ENCODE measurements at regions not wholly inside any gene's neighbourhood (a gene's known extent, or its start where the extent isn't known, plus 50 kb on each side); places are given as distances from the start of the nearest gene placed in this dataset.

DNA sequence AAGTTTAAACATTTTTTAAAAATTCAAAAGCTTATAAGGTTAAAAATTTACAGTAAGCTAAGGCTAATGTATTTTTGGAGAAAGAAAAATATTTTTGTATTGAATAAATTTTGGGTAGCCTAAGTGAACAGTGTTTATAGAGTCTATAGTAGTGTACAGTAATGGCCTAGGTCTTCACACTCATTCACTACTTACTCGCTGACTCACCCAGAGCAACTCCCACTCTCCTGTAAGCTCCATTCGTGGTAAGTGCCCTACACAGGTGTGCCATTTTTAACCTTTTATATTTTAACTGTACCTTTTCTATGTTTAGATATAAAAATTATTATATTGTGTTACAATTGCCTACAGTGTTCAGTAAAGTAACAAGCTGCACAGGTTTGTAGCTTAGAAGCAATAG lies 96.6 kb upstream of the FREM2 start:
- Histone ChIP-seq H3K4me1 (ENCODE audit: insufficient read depth, low read length) (no peaks in the 10 kb centered on the region), H3K27me3 (ENCODE audit: insufficient read depth, low read length, poor library complexity) (no peaks in the 10 kb centered on the region), H3K4me2 (ENCODE audit: insufficient read depth, low read length) (no peak overlapping the region), H3K9me3 (ENCODE audit: insufficient read depth, low read length, severe bottlenecking) (no peaks in the 10 kb centered on the region), H3K36me3 (ENCODE audit: insufficient read depth, low read length) (no peaks in the 10 kb centered on the region), H2AFZ (ENCODE audit: low read depth, low read length) (no peak overlapping the region), H3K9ac (ENCODE audit: low read depth, low read length) (no peak overlapping the region), H4K20me1 (ENCODE audit: insufficient read depth, low read length) (no peaks in the 10 kb centered on the region), H3K4me3 (ENCODE audit: low read depth in 1 of 2, low read length in 2 of 2) (no peak overlapping the region), H3K27ac (ENCODE audit: low read length) (no peak overlapping the region), H3K79me2 (ENCODE audit: insufficient read depth, low read length) (no peaks in the 10 kb centered on the region)
- no peak for ATAC-seq (ENCODE audit: insufficient read depth, low read depth)
- no peak for TF ChIP-seq EZH2 (IDR thresholded peaks at IDR 0.05; ENCODE audit: borderline replicate concordance, low read depth, low read length, severe bottlenecking)
- TF ChIP-seq, protein P1, sequence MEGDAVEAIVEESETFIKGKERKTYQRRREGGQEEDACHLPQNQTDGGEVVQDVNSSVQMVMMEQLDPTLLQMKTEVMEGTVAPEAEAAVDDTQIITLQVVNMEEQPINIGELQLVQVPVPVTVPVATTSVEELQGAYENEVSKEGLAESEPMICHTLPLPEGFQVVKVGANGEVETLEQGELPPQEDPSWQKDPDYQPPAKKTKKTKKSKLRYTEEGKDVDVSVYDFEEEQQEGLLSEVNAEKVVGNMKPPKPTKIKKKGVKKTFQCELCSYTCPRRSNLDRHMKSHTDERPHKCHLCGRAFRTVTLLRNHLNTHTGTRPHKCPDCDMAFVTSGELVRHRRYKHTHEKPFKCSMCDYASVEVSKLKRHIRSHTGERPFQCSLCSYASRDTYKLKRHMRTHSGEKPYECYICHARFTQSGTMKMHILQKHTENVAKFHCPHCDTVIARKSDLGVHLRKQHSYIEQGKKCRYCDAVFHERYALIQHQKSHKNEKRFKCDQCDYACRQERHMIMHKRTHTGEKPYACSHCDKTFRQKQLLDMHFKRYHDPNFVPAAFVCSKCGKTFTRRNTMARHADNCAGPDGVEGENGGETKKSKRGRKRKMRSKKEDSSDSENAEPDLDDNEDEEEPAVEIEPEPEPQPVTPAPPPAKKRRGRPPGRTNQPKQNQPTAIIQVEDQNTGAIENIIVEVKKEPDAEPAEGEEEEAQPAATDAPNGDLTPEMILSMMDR (IDR thresholded peaks at IDR 0.05; ENCODE audit: borderline replicate concordance, extremely low read depth, low read length, poor library complexity, severe bottlenecking), result no peak
- no peak for DNase-seq

GRCh38 chr13:38590796-38591507 lies 95.9 kb upstream of the FREM2 start:
- H3K4me2 ChIP-seq (ENCODE audit: insufficient read depth, low read length), result no peak overlapping the region
- H3K9ac ChIP-seq (ENCODE audit: low read depth, low read length), result no peak overlapping the region
- H3K9me3 ChIP-seq (ENCODE audit: insufficient read depth, low read length, severe bottlenecking), result no peaks in the 10 kb centered on the region
- TF ChIP-seq, protein P1 (IDR thresholded peaks at IDR 0.05; ENCODE audit: borderline replicate concordance, extremely low read depth, low read length, poor library complexity, severe bottlenecking), result no peak
- no peak for TF ChIP-seq EZH2 (IDR thresholded peaks at IDR 0.05; ENCODE audit: borderline replicate concordance, low read depth, low read length, severe bottlenecking)
- no peak overlapping the region for H3K4me3 ChIP-seq (ENCODE audit: low read depth in 1 of 2, low read length in 2 of 2)
- no peaks in the 10 kb centered on the region for H3K79me2 ChIP-seq (ENCODE audit: insufficient read depth, low read length)
- H2AFZ ChIP-seq (ENCODE audit: low read depth, low read length), result no peak overlapping the region
- DNase-seq (no peak), ATAC-seq (ENCODE audit: insufficient read depth, low read depth) (no peak)
- H3K36me3 ChIP-seq (ENCODE audit: insufficient read depth, low read length), result no peaks in the 10 kb centered on the region
- H3K27me3 ChIP-seq (ENCODE audit: insufficient read depth, low read length, poor library complexity), result no peaks in the 10 kb centered on the region
- no peaks in the 10 kb centered on the region for H3K4me1 ChIP-seq (ENCODE audit: insufficient read depth, low read length)
- no peaks in the 10 kb centered on the region for H4K20me1 ChIP-seq (ENCODE audit: insufficient read depth, low read length)
- no peak overlapping the region for H3K27ac ChIP-seq (ENCODE audit: low read length)

DNA sequence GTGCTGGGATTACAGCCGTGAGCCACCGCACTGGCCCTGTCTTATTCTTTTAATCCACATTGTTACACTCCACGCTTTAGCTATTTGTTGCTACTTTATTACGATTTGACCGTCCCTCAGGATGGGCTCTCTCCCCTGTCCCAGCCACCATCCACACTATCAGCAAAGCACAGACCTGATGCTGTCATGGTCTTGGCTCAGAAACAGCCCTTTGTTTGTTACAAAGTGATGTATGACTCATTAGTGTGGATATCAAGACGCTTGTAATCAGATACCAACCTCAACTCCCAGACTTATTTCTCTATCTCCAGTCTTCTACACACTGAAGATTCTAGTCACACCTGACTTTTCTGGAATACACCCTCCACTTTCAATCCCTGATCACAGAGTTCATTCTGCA lies 84.6 kb upstream of the FREM2 start:
- Histone ChIP-seq H3K9ac (ENCODE audit: low read depth, low read length) (no peak overlapping the region), H4K20me1 (ENCODE audit: insufficient read depth, low read length) (no peaks in the 10 kb centered on the region), H3K9me3 (ENCODE audit: insufficient read depth, low read length, severe bottlenecking) (no peaks in the 10 kb centered on the region), H3K4me1 (ENCODE audit: insufficient read depth, low read length) (no peaks in the 10 kb centered on the region), H3K79me2 (ENCODE audit: insufficient read depth, low read length) (no peaks in the 10 kb centered on the region), H3K27ac (ENCODE audit: low read length) (no peak overlapping the region), H2AFZ (ENCODE audit: low read depth, low read length) (no peak overlapping the region), H3K36me3 (ENCODE audit: insufficient read depth, low read length) (no peaks in the 10 kb centered on the region), H3K4me2 (ENCODE audit: insufficient read depth, low read length) (no peak overlapping the region), H3K4me3 (ENCODE audit: low read depth in 1 of 2, low read length in 2 of 2) (no peak overlapping the region), H3K27me3 (ENCODE audit: insufficient read depth, low read length, poor library complexity) (no peaks in the 10 kb centered on the region)
- TF ChIP-seq EZH2 (IDR thresholded peaks at IDR 0.05; ENCODE audit: borderline replicate concordance, low read depth, low read length, severe bottlenecking), result no peak
- TF ChIP-seq, protein P1 (IDR thresholded peaks at IDR 0.05; ENCODE audit: borderline replicate concordance, extremely low read depth, low read length, poor library complexity, severe bottlenecking), result no peak
- DNase-seq, result no peak
- ATAC-seq (ENCODE audit: insufficient read depth, low read depth), result no peak
